PFSK-1 (cell line): ENCODE measurements at regions not wholly inside any gene's neighbourhood (a gene's known extent, or its start where the extent isn't known, plus 50 kb on each side); places are given as distances from the start of the nearest gene placed in this dataset.

Source experiments
- FOXP2 ChIP-seq: optimal IDR thresholded peaks from 2 replicates; pipeline ENCODE3; 2011; ENCODE audit warnings: borderline replicate concordance, control low read depth, inconsistent platforms; ENCODE audit not compliant: insufficient read depth; ENCODE audit errors: extremely low read length, extremely low read depth
- POLR2AphosphoS5 ChIP-seq: IDR thresholded peaks from 2 replicates; pipeline ENCODE4 v1.6.1; 2012; ENCODE audit warnings: low read depth, mild to moderate bottlenecking, control low read depth, low read length, moderate library complexity
- REST ChIP-seq, 2 experiments: IDR thresholded peaks; 2 replicates each; pipeline versions ENCODE4 v1.6.1 to v1.8.0; 2011 to 2012; ENCODE audit warnings: low read depth in 2 of 2, low read length in 2 of 2, control low read depth in 1 of 2, inconsistent platforms in 1 of 2, mild to moderate bottlenecking in 1 of 2, moderate library complexity in 1 of 2; ENCODE audit not compliant: insufficient read depth in 1 of 2
- TAF1 ChIP-seq: IDR thresholded peaks from 2 replicates; pipeline ENCODE4 v1.6.1; 2012; ENCODE audit warnings: low read length, control low read depth, borderline replicate concordance; ENCODE audit not compliant: insufficient read depth

GRCh38 chr7:22571766-22572165 is 71.8 kb upstream of the STEAP1B start:
- TF ChIP-seq POLR2AphosphoS5: no peak
- TF ChIP-seq TAF1: no peak
- no peak for TF ChIP-seq REST (IDR thresholded peaks at IDR 0.05; ENCODE audit: insufficient read depth in 1 of 2, low read depth in 2 of 2, low read length in 2 of 2)
- TF ChIP-seq FOXP2: no peak
